B cell (primary cell): ENCODE measurements at regions not wholly inside any gene's neighbourhood (a gene's known extent, or its start where the extent isn't known, plus 50 kb on each side); places are given as distances from the start of the nearest gene placed in this dataset.

Experiments
- ATAC-seq: fragments of 200-7000 bp; cut with Tn5 transposase; one replicate; pipeline ENCODE4 v1.10.0; 2021; ENCODE audit warnings: low read depth, mild to moderate bottlenecking, moderate number of reproducible peaks, moderate library complexity
- CTCF ChIA-PET: fragments of 350-600 bp; sonication (Branson Sonifier 250); formaldehyde crosslinking; loops from one replicate; lab custom pipeline; 2021; ENCODE audit warnings: antibody characterized with exemption, inconsistent platforms; lab: Charles Lee
- POLR2A ChIA-PET: fragments of 350-600 bp; sonication (Branson Sonifier 250); formaldehyde crosslinking; loops from one replicate; lab custom pipeline; 2021; ENCODE audit warnings: antibody characterized with exemption; lab: Charles Lee
- DNase-seq: peaks from one replicate; pipeline ENCODE4 v3.0.0; 2013
- H2AFZ ChIP-seq: 2 replicates; pipeline ENCODE4 v1.6.1; 2012; ENCODE audit warnings: mild to moderate bottlenecking, low read depth, low read length; ENCODE audit not compliant: insufficient read depth, poor library complexity, severe bottlenecking
- H3K27ac ChIP-seq, 2 donors: 1 replicate in 1 of 2; 2 replicates in 1 of 2; pipeline ENCODE4 v1.5.1; 2012 to 2013; ENCODE audit warnings: low read length in 2 of 2, mild to moderate bottlenecking in 2 of 2, moderate library complexity in 1 of 2
- H3K27me3 ChIP-seq, 4 experiments: fragments of 200-600 bp in 1 of 4; sonication (generic) in 1 of 4; replicated peaks in 1 of 4; 1 replicate in 2 of 4; 2 replicates in 2 of 4; pipeline versions ENCODE4 v1.6.1 to v1.7.0; 2013 to 2016; ENCODE audit warnings: low read length in 3 of 4, mild to moderate bottlenecking in 2 of 4, mixed read lengths in 1 of 4, moderate library complexity in 1 of 4; ENCODE audit not compliant: insufficient read depth in 4 of 4, control insufficient read depth in 3 of 4; ENCODE audit errors: control extremely low read depth in 1 of 4
- H3K36me3 ChIP-seq, 2 experiments: replicated peaks in 1 of 2; 1 replicate in 1 of 2; 2 replicates in 1 of 2; pipeline versions ENCODE4 v1.6.1 to v1.7.1; 2013; ENCODE audit warnings: low read length in 1 of 2; ENCODE audit not compliant: insufficient read depth in 2 of 2, control insufficient read depth in 1 of 2; ENCODE audit errors: control extremely low read depth in 1 of 2, extremely low read depth in 1 of 2
- H3K4me1 ChIP-seq, 2 donors: fragments of 200-600 bp in 1 of 2; sonication (generic) in 1 of 2; 1 replicate in 1 of 2; 2 replicates in 1 of 2; pipeline versions ENCODE4 v1.5.1 to v1.6.1; 2013 to 2017; ENCODE audit warnings: low read length in 2 of 2; ENCODE audit not compliant: control insufficient read depth in 2 of 2, insufficient read depth in 2 of 2
- H3K4me2 ChIP-seq: replicated peaks from 2 replicates; pipeline ENCODE3; 2012; ENCODE audit warnings: mild to moderate bottlenecking, low read depth, low read length; ENCODE audit not compliant: poor library complexity, severe bottlenecking
- H3K4me3 ChIP-seq, 5 experiments: fragments of 200-600 bp in 1 of 5; sonication (generic) in 1 of 5; 1 replicate in 3 of 5; 2 replicates in 2 of 5; pipeline versions ENCODE4 v1.5.1 to v1.7.0; 2011 to 2016; ENCODE audit warnings: low read length in 4 of 5, mild to moderate bottlenecking in 4 of 5, low read depth in 2 of 5, control low read depth in 1 of 5, moderate library complexity in 1 of 5; ENCODE audit not compliant: insufficient read depth in 1 of 5; ENCODE audit errors: control extremely low read depth in 1 of 5, extremely low read depth in 1 of 5
- H3K79me2 ChIP-seq: fragments of 200-600 bp; sonication (generic); one replicate; pipeline ENCODE4 v1.6.0; 2016; ENCODE audit warnings: low read length; ENCODE audit not compliant: control insufficient read depth, insufficient read depth
- H3K9ac ChIP-seq: fragments of 200-600 bp; sonication (generic); 2 replicates; pipeline ENCODE4 v1.6.1; 2017; ENCODE audit warnings: mild to moderate bottlenecking, low read length, moderate library complexity
- H3K9me3 ChIP-seq, 3 donors: one replicate each; pipeline versions ENCODE4 v1.6.1 to v1.7.1; 2013; ENCODE audit warnings: low read length in 2 of 3; ENCODE audit not compliant: control insufficient read depth in 2 of 3, insufficient read depth in 1 of 3; ENCODE audit errors: control extremely low read depth in 1 of 3
- H4K20me1 ChIP-seq: 2 replicates; pipeline ENCODE4 v1.6.0; 2012; ENCODE audit warnings: mild to moderate bottlenecking, low read length; ENCODE audit not compliant: insufficient read depth, control insufficient read depth, poor library complexity, severe bottlenecking
- H3K27ac Mint-ChIP-seq: one replicate; pipeline ENCODE4 v1.8.0; 2021; ENCODE audit warnings: mixed read lengths
- H3K27me3 Mint-ChIP-seq: one replicate; pipeline ENCODE4 v1.8.0; 2021; ENCODE audit warnings: mixed read lengths
- H3K4me1 Mint-ChIP-seq: one replicate; pipeline ENCODE4 v1.8.0; 2021; ENCODE audit warnings: mixed read lengths
- H3K4me3 Mint-ChIP-seq: one replicate; pipeline ENCODE4 v1.8.0; 2021; ENCODE audit warnings: mixed read lengths
- H3K9me3 Mint-ChIP-seq: one replicate; pipeline ENCODE4 v1.8.0; 2022; ENCODE audit warnings: mixed read lengths; ENCODE audit not compliant: insufficient read depth
- EZH2 ChIP-seq: IDR thresholded peaks from 2 replicates; pipeline ENCODE4 v1.6.1; 2012; ENCODE audit warnings: borderline replicate concordance, low read depth, mild to moderate bottlenecking, moderate library complexity, low read length; ENCODE audit not compliant: insufficient read depth, poor library complexity, severe bottlenecking
- WGBS: methylation state at CpG from one replicate; pipeline ENCODE4 v1.1.5; 2013; ENCODE audit warnings: missing lambda C conversion rate; ENCODE audit not compliant: insufficient coverage; 5-methylcytosine and 5-hydroxymethylcytosine counted together
- intact Hi-C: fragments of 100-400 bp; cut with micrococcal nuclease; formaldehyde crosslinking; loops from one replicate; pipeline ENCODE4 v1.10.0; 2022
- TF ChIP-seq, protein P1 (sequence below): fragments of 200-600 bp; IDR thresholded peaks from one replicate; pipeline ENCODE4 v1.8.0; 2022; ENCODE audit warnings: antibody characterized with exemption, mild to moderate bottlenecking

GRCh38 chr2:225773148-225773547, 373.6 kb downstream of the NYAP2 start:
- Mint-ChIP-seq H3K27me3 (no peaks in the 10 kb centered on the region), H3K9me3 (no peaks in the 10 kb centered on the region), H3K4me3 (no peak overlapping the region), H3K4me1 (no peaks in the 10 kb centered on the region), H3K27ac (no peak overlapping the region)
- POLR2A ChIA-PET: no interaction called here
- H3K9ac ChIP-seq: no peak overlapping the region
- TF ChIP-seq, protein P1, sequence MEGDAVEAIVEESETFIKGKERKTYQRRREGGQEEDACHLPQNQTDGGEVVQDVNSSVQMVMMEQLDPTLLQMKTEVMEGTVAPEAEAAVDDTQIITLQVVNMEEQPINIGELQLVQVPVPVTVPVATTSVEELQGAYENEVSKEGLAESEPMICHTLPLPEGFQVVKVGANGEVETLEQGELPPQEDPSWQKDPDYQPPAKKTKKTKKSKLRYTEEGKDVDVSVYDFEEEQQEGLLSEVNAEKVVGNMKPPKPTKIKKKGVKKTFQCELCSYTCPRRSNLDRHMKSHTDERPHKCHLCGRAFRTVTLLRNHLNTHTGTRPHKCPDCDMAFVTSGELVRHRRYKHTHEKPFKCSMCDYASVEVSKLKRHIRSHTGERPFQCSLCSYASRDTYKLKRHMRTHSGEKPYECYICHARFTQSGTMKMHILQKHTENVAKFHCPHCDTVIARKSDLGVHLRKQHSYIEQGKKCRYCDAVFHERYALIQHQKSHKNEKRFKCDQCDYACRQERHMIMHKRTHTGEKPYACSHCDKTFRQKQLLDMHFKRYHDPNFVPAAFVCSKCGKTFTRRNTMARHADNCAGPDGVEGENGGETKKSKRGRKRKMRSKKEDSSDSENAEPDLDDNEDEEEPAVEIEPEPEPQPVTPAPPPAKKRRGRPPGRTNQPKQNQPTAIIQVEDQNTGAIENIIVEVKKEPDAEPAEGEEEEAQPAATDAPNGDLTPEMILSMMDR: no peak
- no peak for TF ChIP-seq EZH2
- peaks cover 0 to 3% (median 0%) of the 10 kb centered on the region in 3 donors for H3K9me3 ChIP-seq
- no peaks in the 10 kb centered on the region for H3K36me3 ChIP-seq
- CTCF ChIA-PET: interaction anchor here (0.7 kb wide), 1 partner anchor 44 kb away, joined by 3 read pairs; no protein-coding TSS in a partner anchor
- no peak overlapping the region for H3K4me3 ChIP-seq
- H3K27ac ChIP-seq: no peak overlapping the region
- H3K27me3 ChIP-seq: no peaks in the 10 kb centered on the region
- H4K20me1 ChIP-seq: no peaks in the 10 kb centered on the region
- intact Hi-C loops: no loop called here
- no CpG with 5 or more reads among the region's 2 CpGs for WGBS
- H2AFZ ChIP-seq: no peak overlapping the region
- no peaks in the 10 kb centered on the region for H3K4me1 ChIP-seq
- ATAC-seq: no peak
- H3K4me2 ChIP-seq: no peak overlapping the region
- DNase-seq: no peak
- H3K79me2 ChIP-seq: no peaks in the 10 kb centered on the region

DNA sequence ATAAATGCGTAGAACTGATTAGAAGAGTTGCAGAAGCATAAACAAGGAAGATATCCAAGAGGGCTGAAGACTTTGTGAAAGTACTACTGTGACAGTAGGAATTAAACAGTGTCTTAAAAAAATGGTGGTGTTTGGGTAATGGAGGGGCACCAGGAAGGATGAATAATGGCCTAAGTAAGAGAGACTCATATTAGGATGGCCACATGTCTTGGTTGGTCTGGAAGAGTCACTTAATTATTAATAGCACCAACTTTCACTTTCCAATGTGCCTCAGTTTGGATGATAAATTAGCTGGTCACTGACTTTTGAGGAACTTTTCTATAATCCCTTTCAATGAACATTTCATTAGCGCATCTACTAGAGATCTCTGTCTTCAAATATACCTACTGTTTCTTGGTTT, 372.2 kb downstream of the NYAP2 start:
- POLR2A ChIA-PET: no interaction called here
- ATAC-seq (no peak), DNase-seq (no peak)
- Histone ChIP-seq H3K4me3 (no peak overlapping the region), H2AFZ (no peak overlapping the region), H3K4me2 (no peak overlapping the region), H3K79me2 (no peaks in the 10 kb centered on the region), H3K27me3 (no peaks in the 10 kb centered on the region), H3K9ac (no peak overlapping the region), H3K36me3 (no peaks in the 10 kb centered on the region), H4K20me1 (no peaks in the 10 kb centered on the region), H3K27ac (no peak overlapping the region), H3K4me1 (no peaks in the 10 kb centered on the region), H3K9me3 (peaks cover 0 to 3% (median 0%) of the 10 kb centered on the region in 3 donors)
- Mint-ChIP-seq H3K9me3 (no peaks in the 10 kb centered on the region), H3K27ac (no peak overlapping the region), H3K4me3 (no peak overlapping the region), H3K27me3 (no peaks in the 10 kb centered on the region), H3K4me1 (no peaks in the 10 kb centered on the region)
- intact Hi-C loops: no loop called here
- no CpG with 5 or more reads among the region's 2 CpGs for WGBS
- TF ChIP-seq, protein P1: no peak
- no peak for TF ChIP-seq EZH2
- CTCF ChIA-PET: no interaction called here
